Left ventricle myocardium superior (tissue), 1 donor: ENCODE measurements at regions not wholly inside any gene's neighbourhood (a gene's known extent, or its start where the extent isn't known, plus 50 kb on each side); places are given as distances from the start of the nearest gene placed in this dataset.

ENCODE experiments used
- ATAC-seq: fragments of 200-7000 bp; cut with Tn5 transposase; one replicate; pipeline ENCODE4 v1.9.1; 2020; ENCODE audit warnings: mild to moderate bottlenecking, moderate library complexity
- DNase-seq: peaks from one replicate; pipeline ENCODE4 v3.0.0-alpha.2; 2020
- intact Hi-C: fragments of 100-400 bp; cut with micrococcal nuclease; formaldehyde crosslinking; loops from one replicate; pipeline ENCODE4 v1.11.0; 2022
- donor health status: DM: no; HTN: yes; CAD: no; lungs with severe emphysema.

GRCh38 chr16:51731160-51731559 lies 580.1 kb upstream of the SALL1 start:
- no peak for ATAC-seq
- intact Hi-C loops: no loop called here
- DNase-seq: no peak

- intact Hi-C loops: no loop called here
- DNase-seq (no peak), ATAC-seq (no peak)
Observed at GRCh38 chr16:51723036-51723724, 572.1 kb upstream of the SALL1 start.

GRCh38 chr16:51722467-51722866 lies 571.4 kb upstream of the SALL1 start:
- DNase-seq (no peak), ATAC-seq (no peak)
- intact Hi-C loops: no loop called here

- ATAC-seq (no peak), DNase-seq (no peak)
- intact Hi-C loops: no loop called here
Observed at GRCh38 chr16:51719376-51719775, 568.3 kb upstream of the SALL1 start.

GRCh38 chr16:51716195-51716594 lies 565.1 kb upstream of the SALL1 start:
- DNase-seq: no peak
- ATAC-seq: no peak
- intact Hi-C loops: no loop called here

- intact Hi-C loops: no loop called here
- ATAC-seq: no peak
- no peak for DNase-seq
Observed at GRCh38 chr16:51713502-51713901, 562.4 kb upstream of the SALL1 start.

- DNase-seq (no peak), ATAC-seq (no peak)
- intact Hi-C loops: no loop called here
Observed at GRCh38 chr16:51710905-51711563, 560.0 kb upstream of the SALL1 start.

GRCh38 chr16:51710186-51710585 lies 559.1 kb upstream of the SALL1 start:
- ATAC-seq: no peak
- no peak for DNase-seq
- intact Hi-C loops: no loop called here

GRCh38 chr16:51708861-51709260 lies 557.8 kb upstream of the SALL1 start:
- ATAC-seq (no peak), DNase-seq (no peak)
- intact Hi-C loops: no loop called here

GRCh38 chr16:51707666-51708065 lies 556.6 kb upstream of the SALL1 start:
- DNase-seq (no peak), ATAC-seq (no peak)
- intact Hi-C loops: no loop called here

GRCh38 chr16:51705142-51705541 lies 554.1 kb upstream of the SALL1 start:
- ATAC-seq (no peak), DNase-seq (no peak)
- intact Hi-C loops: no loop called here

GRCh38 chr16:51701025-51701424 lies 550.0 kb upstream of the SALL1 start:
- intact Hi-C loops: no loop called here
- DNase-seq (no peak), ATAC-seq (no peak)

GRCh38 chr16:51699686-51700396 lies 548.8 kb upstream of the SALL1 start:
- no peak for ATAC-seq
- intact Hi-C loops: no loop called here

GRCh38 chr16:51698647-51699046 lies 547.6 kb upstream of the SALL1 start:
- intact Hi-C loops: no loop called here
- ATAC-seq: no peak
- no peak for DNase-seq

More at GRCh38 chr16:51699686-51700396, 548.8 kb upstream of the SALL1 start:
- DNase-seq: no peak

GRCh38 chr16:51697454-51697853 lies 546.4 kb upstream of the SALL1 start:
- intact Hi-C loops: no loop called here
- ATAC-seq (no peak), DNase-seq (no peak)

- no peak for DNase-seq
- intact Hi-C loops: no loop called here
Observed at GRCh38 chr16:51696376-51696775, 545.3 kb upstream of the SALL1 start.

GRCh38 chr16:51691109-51691508 lies 540.0 kb upstream of the SALL1 start:
- DNase-seq (no peak), ATAC-seq (no peak)
- intact Hi-C loops: no loop called here

More at GRCh38 chr16:51696376-51696775, 545.3 kb upstream of the SALL1 start:
- ATAC-seq: no peak

- intact Hi-C loops: no loop called here
- ATAC-seq (no peak), DNase-seq (no peak)
Observed at GRCh38 chr16:51685498-51685897, 534.4 kb upstream of the SALL1 start.

GRCh38 chr16:51683882-51684281 lies 532.8 kb upstream of the SALL1 start:
- no peak for DNase-seq
- no peak for ATAC-seq
- intact Hi-C loops: no loop called here

GRCh38 chr16:51682905-51683304 lies 531.8 kb upstream of the SALL1 start:
- ATAC-seq: no peak
- intact Hi-C loops: no loop called here

GRCh38 chr16:51674615-51675014 lies 523.5 kb upstream of the SALL1 start:
- no peak for ATAC-seq
- intact Hi-C loops: no loop called here

More at GRCh38 chr16:51682905-51683304, 531.8 kb upstream of the SALL1 start:
- no peak for DNase-seq

More at GRCh38 chr16:51674615-51675014, 523.5 kb upstream of the SALL1 start:
- DNase-seq: no peak
